PFSK-1 (cell line): ENCODE measurements at regions not wholly inside any gene's neighbourhood (a gene's known extent, or its start where the extent isn't known, plus 50 kb on each side); places are given as distances from the start of the nearest gene placed in this dataset.

ENCODE experiments used
- FOXP2 ChIP-seq: optimal IDR thresholded peaks from 2 replicates; pipeline ENCODE3; 2011; ENCODE audit warnings: borderline replicate concordance, control low read depth, inconsistent platforms; ENCODE audit not compliant: insufficient read depth; ENCODE audit errors: extremely low read length, extremely low read depth
- POLR2AphosphoS5 ChIP-seq: IDR thresholded peaks from 2 replicates; pipeline ENCODE4 v1.6.1; 2012; ENCODE audit warnings: low read depth, mild to moderate bottlenecking, control low read depth, low read length, moderate library complexity
- REST ChIP-seq, 2 experiments: IDR thresholded peaks; 2 replicates each; pipeline versions ENCODE4 v1.6.1 to v1.8.0; 2011 to 2012; ENCODE audit warnings: low read depth in 2 of 2, low read length in 2 of 2, control low read depth in 1 of 2, inconsistent platforms in 1 of 2, mild to moderate bottlenecking in 1 of 2, moderate library complexity in 1 of 2; ENCODE audit not compliant: insufficient read depth in 1 of 2
- SIN3A ChIP-seq: IDR thresholded peaks from 2 replicates; pipeline ENCODE4 v1.6.1; 2012; ENCODE audit warnings: mild to moderate bottlenecking, low read length, moderate library complexity, borderline replicate concordance; ENCODE audit not compliant: insufficient read depth
- TAF1 ChIP-seq: IDR thresholded peaks from 2 replicates; pipeline ENCODE4 v1.6.1; 2012; ENCODE audit warnings: low read length, control low read depth, borderline replicate concordance; ENCODE audit not compliant: insufficient read depth

GRCh38 chr4:38413524-38414341 is 250.3 kb upstream of the KLF3 start:
- TF ChIP-seq TAF1 (no peak), REST (IDR thresholded peaks at IDR 0.05; ENCODE audit: insufficient read depth in 1 of 2, low read depth in 2 of 2, low read length in 2 of 2) (no peak), POLR2AphosphoS5 (no peak), SIN3A (no peak), FOXP2 (no peak)

GRCh38 chr4:38414410-38414809 is 249.6 kb upstream of the KLF3 start:
- no peak for TF ChIP-seq TAF1
- TF ChIP-seq SIN3A = no peak
- TF ChIP-seq POLR2AphosphoS5 = no peak
- TF ChIP-seq REST (IDR thresholded peaks at IDR 0.05; ENCODE audit: insufficient read depth in 1 of 2, low read depth in 2 of 2, low read length in 2 of 2) = no peak
- no peak for TF ChIP-seq FOXP2

GRCh38 chr4:38415682-38416081 is 248.3 kb upstream of the KLF3 start:
- TF ChIP-seq SIN3A (no peak), FOXP2 (no peak), POLR2AphosphoS5 (no peak), REST (IDR thresholded peaks at IDR 0.05; ENCODE audit: insufficient read depth in 1 of 2, low read depth in 2 of 2, low read length in 2 of 2) (no peak), TAF1 (no peak)

GRCh38 chr4:38416450-38417014 is 247.5 kb upstream of the KLF3 start:
- TF ChIP-seq REST (IDR thresholded peaks at IDR 0.05; ENCODE audit: insufficient read depth in 1 of 2, low read depth in 2 of 2, low read length in 2 of 2) = no peak
- no peak for TF ChIP-seq TAF1
- TF ChIP-seq POLR2AphosphoS5 = no peak
- no peak for TF ChIP-seq FOXP2
- no peak for TF ChIP-seq SIN3A

- TF ChIP-seq TAF1 (no peak), REST (IDR thresholded peaks at IDR 0.05; ENCODE audit: insufficient read depth in 1 of 2, low read depth in 2 of 2, low read length in 2 of 2) (no peak), FOXP2 (no peak), POLR2AphosphoS5 (no peak), SIN3A (no peak)
These were observed 241.1 kb upstream of the KLF3 start for GRCh38 chr4:38422850-38423249.
